ACHN (cell line): ENCODE measurements at regions not wholly inside any gene's neighbourhood (a gene's known extent, or its start where the extent isn't known, plus 50 kb on each side); places are given as distances from the start of the nearest gene placed in this dataset.
A peak's percentile ranks its signal among the peaks of the same experiment; 100 is the strongest.
"Not testable (repeated sequence)": the region's sequence is repeated elsewhere in the genome, so short reads cannot be mapped to it uniquely, and the experiment has no call there.

Source experiments
- DNase-seq: peaks from one replicate; pipeline ENCODE4 v3.0.0-alpha.2; 2015
- in situ Hi-C: cut with HindIII; loops from 2 replicates; pipeline ENCODE4 v1.10.0; 2017; ENCODE audit warnings: low sequenced_read_pairs, low pct_ligation_motif_present, low pct_unique_long_range_greater_than_20kb

- in situ Hi-C loops: no loop called here
- DNase-seq: peak; percentile 5
These were observed 127.4 kb downstream of the C6orf118 start for GRCh38 chr6:165181951-165182414.

DNA sequence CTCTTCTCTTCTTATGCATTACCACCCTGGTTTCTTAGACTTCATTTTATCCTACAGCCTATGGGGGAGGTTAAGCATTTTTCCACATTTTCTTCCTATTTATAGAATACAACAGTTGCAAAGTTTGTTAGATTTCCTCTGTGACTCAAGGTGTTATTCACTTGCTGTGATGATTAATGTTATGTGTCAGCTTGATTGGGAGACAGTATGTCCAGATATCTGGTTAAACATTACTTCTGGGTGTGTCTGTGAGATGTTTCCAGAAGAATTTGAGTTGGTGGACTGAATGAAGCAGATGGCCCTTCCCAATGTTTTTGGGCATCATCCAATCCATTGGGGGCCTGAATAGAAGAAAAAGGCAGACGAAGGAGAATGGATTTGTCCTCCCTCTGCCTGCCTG, 131.3 kb downstream of the C6orf118 start:
- DNase-seq: peak; percentile 14
- in situ Hi-C loops: no loop called here

DNA sequence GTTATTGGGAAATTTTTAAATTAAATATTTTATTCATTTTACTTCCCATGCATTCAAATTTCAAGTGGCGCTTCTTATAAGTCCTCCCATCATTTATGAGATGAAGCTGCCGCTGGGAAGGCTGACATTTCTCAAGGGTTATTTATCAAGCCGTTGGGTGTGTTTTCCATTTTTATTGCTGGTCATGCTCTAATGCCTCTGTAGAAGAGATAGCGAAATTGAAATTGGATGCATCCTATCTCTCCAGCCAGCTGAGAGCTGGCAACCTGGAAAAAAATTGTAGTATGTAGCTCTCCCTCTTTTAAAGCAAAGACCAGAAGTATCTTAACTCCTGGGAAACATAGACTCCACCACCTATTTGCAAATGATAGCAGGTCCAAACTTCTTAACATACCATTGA, 135.9 kb downstream of the C6orf118 start:
- DNase-seq: no peak
- in situ Hi-C loops: no loop called here

GRCh38 chr6:165167861-165168260, 141.5 kb downstream of the C6orf118 start:
- in situ Hi-C loops: no loop called here
- no peak for DNase-seq

- in situ Hi-C loops: no loop called here
- DNase-seq: no peak
These were observed 142.1 kb downstream of the C6orf118 start for GRCh38 chr6:165167311-165167710.

DNA sequence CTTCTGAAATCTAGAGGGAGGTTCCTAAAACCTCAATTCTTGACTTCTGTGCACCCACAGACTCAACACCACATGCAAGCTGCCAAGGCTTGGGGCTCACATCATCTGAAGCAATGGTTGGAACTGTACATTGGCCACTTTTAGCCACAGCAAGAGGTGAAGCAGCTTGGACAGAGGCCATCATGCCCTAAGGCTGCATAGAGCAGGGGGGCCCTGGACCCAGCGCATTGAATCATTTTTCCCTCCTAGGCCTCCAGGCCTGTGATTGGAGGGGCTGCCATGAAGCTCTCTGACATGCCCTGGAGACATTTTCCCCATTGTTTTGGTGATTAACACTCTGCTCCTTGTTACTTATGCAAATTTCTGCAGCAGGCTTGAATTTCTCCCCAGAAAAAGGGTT, 145.9 kb downstream of the C6orf118 start:
- no peak for DNase-seq
- in situ Hi-C loops: no loop called here

DNA sequence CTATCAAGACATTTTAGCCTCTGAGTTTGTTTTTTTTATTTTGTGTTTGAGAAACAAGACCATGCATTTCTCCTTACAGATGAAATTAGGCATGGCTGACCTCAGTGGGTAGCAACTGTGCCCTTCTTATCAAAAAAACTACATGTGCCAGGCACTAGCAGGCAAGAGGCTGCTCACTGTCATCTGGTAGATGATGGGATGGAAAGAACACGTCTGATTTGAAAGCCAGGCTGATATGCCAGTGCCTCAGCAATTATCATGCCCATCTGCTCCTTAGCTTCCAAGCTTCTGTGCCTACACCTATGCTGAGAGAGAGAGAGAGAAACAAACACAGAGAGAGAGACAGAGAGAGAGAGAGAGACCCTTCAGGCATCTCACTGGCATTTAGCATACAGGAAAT, 149.9 kb downstream of the C6orf118 start:
- DNase-seq: no peak
- in situ Hi-C loops: no loop called here

DNA sequence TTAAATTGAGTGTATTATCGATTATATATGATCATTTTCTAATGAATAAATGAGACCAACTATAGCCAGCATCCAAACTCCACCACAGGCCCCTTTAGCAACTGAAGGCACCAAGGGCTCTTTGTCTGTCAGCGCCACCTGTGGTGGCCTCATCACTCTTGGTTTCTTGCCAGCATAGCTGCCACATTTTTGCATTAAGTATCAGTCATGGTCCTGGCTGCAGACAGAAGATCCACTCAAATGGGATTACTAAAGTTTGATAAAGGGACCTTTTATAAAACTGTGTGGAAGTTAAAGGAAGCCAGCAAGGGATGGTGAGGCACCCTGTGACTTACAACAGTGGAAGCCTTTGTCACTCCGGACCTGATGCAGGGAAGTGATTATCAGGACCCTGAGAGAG, 162.9 kb downstream of the C6orf118 start:
- in situ Hi-C loops: no loop called here
- DNase-seq: no peak

GRCh38 chr6:165135889-165136288, 173.5 kb downstream of the C6orf118 start:
- in situ Hi-C loops: no loop called here
- no peak for DNase-seq

- DNase-seq: no peak
- in situ Hi-C loops: no loop called here
These were observed 180.3 kb downstream of the C6orf118 start for GRCh38 chr6:165129086-165129485.

GRCh38 chr6:165127743-165128142, 181.7 kb downstream of the C6orf118 start:
- in situ Hi-C loops, DNase-seq: not testable (repeated sequence)

- DNase-seq, in situ Hi-C loops: not testable (repeated sequence)
These were observed 184.7 kb downstream of the C6orf118 start for GRCh38 chr6:165124681-165125080.

DNA sequence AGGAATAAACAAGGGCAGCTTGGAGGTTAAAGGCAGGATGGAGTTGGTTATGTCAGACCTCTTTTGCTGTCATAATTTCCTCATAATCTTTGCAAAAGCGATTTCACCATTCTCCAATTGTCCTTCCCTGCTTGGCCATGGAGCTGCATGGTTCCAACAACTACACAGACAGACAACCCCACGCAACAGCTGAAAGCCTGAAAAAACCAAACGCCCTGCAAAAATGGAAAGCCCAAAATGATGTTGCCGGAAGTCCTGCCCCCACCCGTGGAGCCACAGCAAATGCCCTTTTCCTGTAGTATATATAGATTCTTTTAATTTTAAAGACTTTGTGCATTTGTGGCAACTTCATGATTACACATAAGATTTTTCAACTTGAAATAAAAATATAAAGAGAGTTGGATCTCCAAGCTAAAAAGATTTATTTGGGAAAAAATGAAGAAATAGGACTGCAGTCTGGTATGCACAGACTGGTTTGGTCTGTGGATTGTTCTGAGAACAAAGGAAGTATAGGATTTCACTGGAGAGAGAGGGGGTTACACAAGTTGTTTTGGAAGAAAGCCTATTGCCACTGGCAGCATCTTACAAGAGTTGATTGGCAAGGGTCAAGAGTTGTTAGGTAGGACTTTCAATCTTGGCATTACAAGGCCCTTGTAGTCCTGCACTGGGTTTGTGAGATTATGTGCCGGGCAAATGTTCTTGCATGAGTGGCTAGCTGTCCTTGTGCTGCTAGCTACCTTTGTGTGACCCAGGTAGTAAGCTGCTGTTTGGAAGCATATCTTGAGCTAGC, 190.0 kb downstream of the C6orf118 start:
- in situ Hi-C loops: no loop called here

GRCh38 chr6:165118736-165119135, 190.7 kb downstream of the C6orf118 start:
- in situ Hi-C loops: no loop called here

More for the DNA sequence above, 190.0 kb downstream of the C6orf118 start:
- DNase-seq: no peak

GRCh38 chr6:165117806-165118205, 191.6 kb downstream of the C6orf118 start:
- no peak for DNase-seq
- in situ Hi-C loops: no loop called here

More at GRCh38 chr6:165118736-165119135, 190.7 kb downstream of the C6orf118 start:
- no peak for DNase-seq

- no peak for DNase-seq
- in situ Hi-C loops: no loop called here
These were observed 192.3 kb downstream of the C6orf118 start for GRCh38 chr6:165117121-165117520.

DNA sequence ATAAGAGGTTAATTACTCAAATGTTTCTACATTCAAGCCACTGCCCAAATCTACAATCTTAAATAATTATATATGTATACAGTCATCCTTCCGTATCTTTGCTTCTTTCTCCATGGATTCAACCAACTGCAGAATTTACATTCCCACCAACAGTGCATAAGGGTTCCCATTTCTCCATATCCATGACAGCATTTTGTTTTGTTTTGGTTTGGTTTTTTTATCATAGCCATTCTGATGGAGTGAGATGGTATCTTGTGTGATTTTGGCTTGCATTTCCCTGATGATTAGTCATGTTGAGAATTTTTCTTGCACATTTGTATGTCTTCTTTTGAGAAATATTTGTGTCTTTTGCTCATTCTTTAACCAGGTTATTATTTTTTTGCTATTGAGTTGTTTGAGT, 198.5 kb downstream of the C6orf118 start:
- no peak for DNase-seq
- in situ Hi-C loops: no loop called here

- DNase-seq: no peak
- in situ Hi-C loops: no loop called here
These were observed 200.4 kb downstream of the C6orf118 start for GRCh38 chr6:165109011-165109410.

- in situ Hi-C loops: no loop called here
- no peak for DNase-seq
These were observed 203.1 kb downstream of the C6orf118 start for GRCh38 chr6:165106261-165106660.

DNA sequence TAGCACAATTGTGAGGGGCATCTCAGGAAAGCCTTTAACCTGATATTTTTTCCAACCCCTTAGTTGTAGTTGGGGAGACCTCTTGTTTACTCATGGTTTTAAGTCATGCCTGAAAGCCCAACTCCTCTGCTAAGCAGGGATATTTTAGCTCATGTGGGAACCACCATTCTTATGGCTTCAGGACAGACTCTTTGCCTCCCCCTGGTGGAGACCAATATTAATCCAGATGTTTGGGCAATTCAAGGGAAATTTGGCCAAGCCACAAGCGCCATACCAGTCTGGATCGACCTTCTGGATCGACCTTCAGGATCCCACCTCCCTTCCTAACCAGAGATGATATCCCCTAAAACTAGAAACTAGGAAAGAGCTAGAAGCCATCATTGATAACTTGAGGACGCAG, 211.2 kb downstream of the C6orf118 start:
- DNase-seq: peak; percentile 14
- in situ Hi-C loops: no loop called here
